SJSA1 (cell line): ENCODE measurements at regions not wholly inside any gene's neighbourhood (a gene's known extent, or its start where the extent isn't known, plus 50 kb on each side); places are given as distances from the start of the nearest gene placed in this dataset.

Source experiments
- DNase-seq, 2 experiments: peaks; one replicate each; pipeline ENCODE4 v3.0.0-alpha.2; 2015 to 2020; ENCODE audit warnings: low spot score in 2 of 2, low read depth in 1 of 2
- H3K27ac ChIP-seq: fragments of 250-450 bp; sonication (Bioruptor Pico); 2 replicates; pipeline ENCODE4 v1.5.1; 2020; ENCODE audit warnings: mild to moderate bottlenecking, moderate library complexity
- H3K27me3 ChIP-seq: fragments of 250-450 bp; sonication (Bioruptor Pico); replicated peaks from 2 replicates; pipeline ENCODE4 v1.5.1; 2020; ENCODE audit warnings: mild to moderate bottlenecking, moderate library complexity
- H3K36me3 ChIP-seq: fragments of 250-450 bp; sonication (Bioruptor Pico); 2 replicates; pipeline ENCODE4 v1.5.1; 2020; ENCODE audit warnings: mild to moderate bottlenecking
- H3K4me1 ChIP-seq: fragments of 250-450 bp; sonication (Bioruptor Pico); replicated peaks from 2 replicates; pipeline ENCODE4 v1.6.1; 2021; ENCODE audit warnings: mild to moderate bottlenecking
- H3K4me3 ChIP-seq: fragments of 250-450 bp; sonication (Bioruptor Pico); 2 replicates; pipeline ENCODE4 v1.5.1; 2020; ENCODE audit warnings: mild to moderate bottlenecking
- H3K9me3 ChIP-seq: fragments of 250-450 bp; sonication (Bioruptor Pico); replicated peaks from 2 replicates; pipeline ENCODE4 v1.5.1; 2020; ENCODE audit warnings: mild to moderate bottlenecking

DNA sequence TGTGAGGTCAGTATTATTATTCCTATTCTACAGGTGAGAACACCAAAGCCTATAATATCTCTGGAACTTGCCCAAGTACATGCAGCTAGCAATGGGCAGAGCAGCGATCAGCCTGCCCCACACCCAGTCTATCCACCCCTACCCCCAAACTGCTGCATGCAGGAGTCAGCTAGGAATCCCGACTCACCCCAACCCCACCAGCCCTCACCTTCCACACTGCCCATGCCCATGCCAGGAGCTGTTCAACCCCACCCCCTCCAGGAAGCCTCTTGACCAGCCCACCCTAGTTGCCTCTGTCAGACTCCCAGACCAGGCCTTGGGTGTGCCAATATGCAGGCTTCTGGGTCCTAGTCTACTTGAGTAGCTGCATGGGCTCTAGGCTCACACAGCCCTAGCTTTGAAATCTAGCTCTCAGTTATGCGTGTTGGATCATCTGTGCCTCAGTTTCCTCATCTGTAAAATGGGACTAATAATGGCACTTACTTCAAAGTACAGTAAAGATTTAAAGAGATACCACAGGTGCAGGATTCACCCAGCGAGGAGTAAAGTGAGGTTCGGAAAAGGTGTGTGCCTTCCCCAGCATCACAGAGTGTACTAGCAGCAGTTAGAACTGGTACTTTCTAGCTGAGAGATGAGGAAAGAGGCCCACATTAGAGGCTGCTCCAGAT, 173.2 kb downstream of the VEGFA start:
- Histone ChIP-seq H3K9me3 (no peaks in the 10 kb centered on the region), H3K36me3 (no peaks in the 10 kb centered on the region), H3K27me3 (no peaks in the 10 kb centered on the region), H3K27ac (no peak overlapping the region), H3K4me1 (peaks cover 46% of the 10 kb centered on the region), H3K4me3 (no peak overlapping the region)
- DNase-seq: peak in 1 of 2 experiments; percentile 34

DNA sequence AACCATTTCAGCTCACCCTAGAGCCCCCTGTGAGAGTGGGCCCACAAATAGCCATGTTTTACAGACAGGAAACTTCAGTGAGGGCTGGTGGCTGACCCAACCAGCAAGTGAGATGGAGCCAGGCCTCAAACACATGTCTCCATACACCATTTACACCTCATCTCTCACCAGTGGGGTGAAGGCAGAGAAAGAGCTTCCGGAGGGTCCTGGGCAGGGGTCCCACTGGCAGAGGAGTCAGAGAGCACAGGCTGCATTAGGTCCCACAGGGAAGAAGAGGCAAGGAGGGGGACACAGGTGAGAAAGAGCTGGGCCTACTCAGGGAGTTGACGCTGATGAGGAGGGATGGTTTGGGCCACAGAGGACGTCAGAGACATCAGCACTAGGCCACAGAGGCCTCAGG, 172.6 kb downstream of the VEGFA start:
- DNase-seq: peak in 1 of 2 experiments; percentile 24
- no peak overlapping the region for H3K27ac ChIP-seq
- H3K9me3 ChIP-seq: no peaks in the 10 kb centered on the region
- H3K4me1 ChIP-seq: peaks cover 44% of the 10 kb centered on the region
- H3K4me3 ChIP-seq: no peak overlapping the region
- H3K36me3 ChIP-seq: no peaks in the 10 kb centered on the region
- no peaks in the 10 kb centered on the region for H3K27me3 ChIP-seq

DNA sequence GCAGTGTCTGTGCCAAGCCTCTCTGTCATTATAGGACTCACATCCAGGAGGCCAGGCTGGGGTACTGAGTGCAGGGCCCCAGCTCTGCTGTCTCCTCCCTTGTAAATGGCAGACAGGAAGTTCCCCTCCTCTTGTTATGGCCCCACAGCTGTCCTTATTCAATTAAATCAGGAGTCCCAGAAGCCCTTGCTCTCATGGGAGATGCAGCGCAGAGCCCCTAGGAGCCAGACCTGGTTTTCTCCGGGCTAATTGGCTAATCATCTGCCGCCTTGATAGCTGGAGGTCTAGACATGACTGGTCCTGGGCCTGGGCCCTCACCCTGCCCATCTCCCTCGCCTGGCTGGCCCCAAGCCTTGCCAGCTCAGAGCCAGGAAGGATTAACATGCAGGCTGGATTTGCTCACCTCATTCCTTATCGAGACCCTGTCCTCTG, 172.0 kb downstream of the VEGFA start:
- no peak overlapping the region for H3K27ac ChIP-seq
- H3K27me3 ChIP-seq: no peaks in the 10 kb centered on the region
- no peaks in the 10 kb centered on the region for H3K9me3 ChIP-seq
- H3K36me3 ChIP-seq: no peaks in the 10 kb centered on the region
- DNase-seq: peak in 1 of 2 experiments; percentile 33
- H3K4me1 ChIP-seq: peaks cover 44% of the 10 kb centered on the region
- no peak overlapping the region for H3K4me3 ChIP-seq

DNA sequence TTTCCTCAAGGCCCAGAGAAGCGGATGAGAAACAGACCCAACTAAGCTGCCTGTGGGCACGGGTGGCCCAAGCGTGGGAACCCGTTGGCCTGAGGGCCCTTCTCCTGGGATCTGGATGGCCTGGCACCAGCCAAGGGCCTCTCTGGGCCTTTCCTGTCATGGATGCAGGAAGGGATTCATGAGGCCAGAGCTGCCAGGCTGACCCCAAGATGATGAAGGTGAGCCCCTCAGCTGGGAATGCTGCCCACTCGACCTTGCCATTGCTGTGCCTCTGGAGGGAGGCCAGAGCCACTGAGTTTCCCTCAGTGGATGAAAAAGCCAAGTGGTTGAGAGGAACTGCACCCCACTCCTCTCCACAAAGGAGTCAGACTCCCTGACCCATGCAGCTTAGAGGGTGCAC, 171.2 kb downstream of the VEGFA start:
- Histone ChIP-seq H3K9me3 (no peaks in the 10 kb centered on the region), H3K4me1 (peaks cover 44% of the 10 kb centered on the region), H3K4me3 (no peak overlapping the region), H3K36me3 (no peaks in the 10 kb centered on the region), H3K27ac (no peak overlapping the region), H3K27me3 (no peaks in the 10 kb centered on the region)
- peak in 1 of 2 experiments; percentile 32 for DNase-seq

DNA sequence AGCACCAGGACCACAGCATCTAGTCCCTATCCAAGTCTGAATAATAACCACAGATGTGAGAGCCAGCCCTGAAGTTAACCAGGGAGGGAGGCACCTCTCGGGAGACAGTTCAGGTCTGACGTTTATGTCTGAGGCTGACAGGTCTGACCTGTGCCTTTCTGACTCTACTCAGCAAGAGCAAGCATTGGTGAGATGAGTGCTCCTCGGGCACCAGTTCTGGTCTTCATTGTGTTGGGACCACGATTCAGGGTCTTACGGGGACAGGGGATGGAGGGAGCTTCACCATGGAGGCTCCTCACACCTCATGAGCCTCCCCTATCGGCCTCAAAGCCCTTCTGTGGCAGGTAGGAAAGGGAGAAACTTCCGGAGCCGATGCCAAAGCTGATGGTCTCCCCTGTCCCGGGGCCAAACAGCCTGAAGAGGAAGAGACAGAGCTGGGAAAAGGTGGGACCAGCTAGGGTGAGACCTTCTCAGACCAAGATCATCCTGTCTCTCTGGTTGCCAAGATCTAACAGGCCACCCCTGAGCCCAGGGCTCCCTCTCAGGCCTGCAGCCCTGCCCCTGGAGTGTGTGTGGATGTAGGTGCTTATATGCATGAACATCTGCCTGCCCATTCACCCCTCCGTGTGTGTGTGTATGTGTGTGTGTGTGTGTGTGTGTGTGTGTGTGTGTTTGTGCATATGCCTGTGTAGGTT, 170.5 kb downstream of the VEGFA start:
- Histone ChIP-seq H3K4me1 (peaks cover 39% of the 10 kb centered on the region), H3K9me3 (no peaks in the 10 kb centered on the region), H3K36me3 (no peaks in the 10 kb centered on the region), H3K27ac (no peak overlapping the region), H3K27me3 (no peaks in the 10 kb centered on the region), H3K4me3 (no peak overlapping the region)
- no peak for DNase-seq

DNA sequence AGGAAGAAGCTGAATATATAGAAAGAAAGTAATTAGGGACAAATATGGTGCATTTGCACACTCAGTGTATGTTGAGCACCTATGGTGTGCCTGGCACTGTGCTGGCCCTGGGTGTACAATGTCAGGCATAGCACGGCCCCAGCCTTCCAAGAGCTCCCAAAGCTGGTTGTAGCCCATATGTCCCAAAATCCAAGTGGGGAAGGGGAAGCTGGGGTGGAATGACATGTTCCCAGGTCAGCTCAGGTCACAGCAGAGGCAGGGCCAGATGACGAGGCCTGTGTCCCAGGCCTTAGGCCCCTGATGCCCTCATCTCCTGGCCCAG, 170.0 kb downstream of the VEGFA start:
- no peaks in the 10 kb centered on the region for H3K36me3 ChIP-seq
- H3K27ac ChIP-seq: no peak overlapping the region
- no peaks in the 10 kb centered on the region for H3K27me3 ChIP-seq
- H3K9me3 ChIP-seq: no peaks in the 10 kb centered on the region
- H3K4me1 ChIP-seq: peaks cover 34% of the 10 kb centered on the region
- no peak for DNase-seq
- H3K4me3 ChIP-seq: no peak overlapping the region

DNA sequence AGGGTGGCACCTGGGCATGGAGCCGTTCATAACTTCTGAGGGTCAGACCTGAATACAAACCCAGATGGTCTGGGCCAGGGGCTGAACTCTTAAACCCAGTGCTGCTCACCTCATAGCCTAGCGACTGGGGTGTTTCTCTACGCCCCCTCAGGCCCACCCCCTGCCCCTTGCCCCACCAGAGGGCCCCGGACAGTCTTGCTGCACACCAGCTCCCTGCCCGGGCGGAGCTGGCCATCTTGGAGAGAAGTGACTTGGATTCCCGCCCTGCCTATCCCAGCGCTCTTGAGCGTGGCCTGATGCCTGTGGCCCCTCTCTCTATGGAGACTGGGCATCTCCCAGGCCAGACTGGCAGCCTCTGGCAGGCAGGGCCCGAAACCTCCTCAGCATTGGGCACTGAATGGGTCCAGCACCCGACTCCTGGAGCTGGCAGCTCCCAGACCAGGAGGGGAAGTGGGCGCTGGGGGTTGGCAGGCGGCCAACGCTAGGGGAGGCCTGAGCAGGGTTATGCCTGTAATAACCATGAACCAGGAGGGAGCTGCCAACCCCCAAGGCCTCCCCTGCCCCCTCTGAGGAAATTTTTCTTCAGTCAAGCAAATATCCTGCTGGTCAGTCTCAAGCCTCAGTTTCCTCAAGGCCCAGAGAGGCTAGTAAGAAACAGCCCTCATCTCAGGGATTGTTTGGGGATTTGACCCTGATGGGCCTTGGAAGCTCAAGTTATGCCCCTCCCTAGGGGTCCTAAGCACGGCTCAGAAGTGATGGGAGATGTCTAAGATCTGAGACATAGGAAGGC, 169.5 kb downstream of the VEGFA start:
- Histone ChIP-seq H3K27me3 (no peaks in the 10 kb centered on the region), H3K27ac (no peak overlapping the region), H3K4me3 (no peak overlapping the region), H3K9me3 (no peaks in the 10 kb centered on the region), H3K36me3 (no peaks in the 10 kb centered on the region), H3K4me1 (peaks cover 34% of the 10 kb centered on the region)
- DNase-seq: peak in 1 of 2 experiments; percentile 48

DNA sequence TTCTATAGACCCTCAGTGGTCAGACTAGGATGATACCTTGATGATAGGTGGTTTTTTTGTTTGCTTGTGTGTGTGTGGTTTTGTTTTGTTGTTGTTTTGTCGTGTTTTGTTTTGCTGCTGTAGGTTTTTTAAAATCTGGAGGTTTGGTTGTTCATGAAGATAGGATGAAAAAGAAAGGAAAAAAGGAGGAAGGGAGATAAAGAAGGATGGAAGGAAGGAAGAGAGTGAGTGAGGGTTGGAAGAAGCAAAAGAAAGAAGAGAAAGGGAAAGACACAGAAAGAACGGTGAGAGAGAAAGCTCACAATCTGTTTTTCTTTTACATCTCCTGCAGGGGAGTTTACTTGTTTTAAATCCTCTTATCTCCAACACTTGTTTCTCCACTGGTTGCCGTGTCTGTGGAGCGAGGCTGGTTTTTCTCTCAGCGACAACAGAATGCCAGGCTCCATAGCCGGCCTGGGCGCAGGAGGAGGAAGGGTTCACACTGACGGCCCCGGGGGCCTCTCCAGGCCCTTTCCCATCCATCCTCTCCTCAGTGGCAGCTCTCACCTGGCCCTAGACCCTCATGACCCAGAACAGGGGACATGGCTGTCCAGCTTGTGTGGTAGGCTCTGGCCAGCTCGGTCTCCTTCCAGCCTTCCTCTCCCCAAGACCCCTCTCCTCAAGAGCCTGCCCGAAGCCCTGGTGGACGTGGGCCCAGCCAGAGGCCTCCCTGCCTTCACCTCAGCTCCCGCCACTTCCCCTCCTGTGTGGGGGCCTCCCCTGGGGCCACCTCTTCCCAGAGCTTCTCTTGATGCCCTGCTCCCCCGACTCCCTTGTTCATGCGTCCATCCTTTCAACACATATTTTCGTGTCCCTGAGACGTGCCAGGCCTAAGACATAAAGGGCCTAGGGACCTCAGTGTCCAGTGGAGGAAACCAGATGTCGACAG, 168.4 kb downstream of the VEGFA start:
- peaks cover 34% of the 10 kb centered on the region for H3K4me1 ChIP-seq

DNA sequence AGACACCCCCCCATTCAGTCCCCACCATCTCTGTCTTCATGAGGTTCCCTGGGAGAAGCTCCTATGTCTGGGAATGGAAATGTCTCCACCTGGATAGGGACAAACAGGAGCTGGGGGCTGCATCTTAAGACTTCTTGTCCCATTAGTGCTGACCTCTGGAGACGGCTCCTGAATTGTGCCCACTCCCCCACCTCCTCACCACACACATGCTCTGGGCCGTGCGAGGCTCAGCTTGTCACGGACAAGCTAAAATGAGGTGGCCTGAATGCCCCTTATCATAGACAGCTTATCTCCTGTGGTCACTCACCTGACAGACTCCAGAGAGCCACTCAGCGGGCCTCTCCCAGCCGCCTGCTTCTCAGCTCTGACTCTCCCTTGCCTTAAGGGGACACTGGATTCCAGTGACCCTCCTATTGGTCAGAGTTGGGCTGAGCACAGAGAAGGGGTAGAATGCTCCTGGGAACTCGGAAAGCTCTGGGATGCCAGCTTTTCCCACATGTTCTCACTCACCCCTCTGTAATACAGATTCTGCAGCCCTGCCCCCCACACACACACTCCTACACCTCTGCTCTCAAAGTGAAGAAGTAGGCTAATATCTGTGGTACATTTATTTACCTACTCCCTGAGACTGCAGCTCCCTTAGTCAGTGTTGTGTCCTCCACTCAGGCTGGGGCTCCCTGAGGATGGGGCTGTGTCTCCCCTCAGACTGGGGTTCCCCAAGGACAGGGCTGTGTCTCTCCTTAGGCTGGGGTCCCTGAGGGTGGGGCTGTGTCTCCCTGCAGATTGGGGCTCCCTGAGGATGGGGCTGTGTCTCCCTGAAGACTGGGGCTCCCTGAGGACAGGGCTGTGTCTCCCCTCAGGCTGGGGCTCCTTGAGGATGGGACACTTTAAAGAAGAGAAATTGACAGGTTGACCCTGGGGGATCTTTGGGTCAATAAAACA, 167.5 kb downstream of the VEGFA start:
- Histone ChIP-seq H3K36me3 (no peaks in the 10 kb centered on the region), H3K27ac (no peak overlapping the region), H3K4me1 (peaks cover 40% of the 10 kb centered on the region), H3K4me3 (no peak overlapping the region), H3K27me3 (no peaks in the 10 kb centered on the region), H3K9me3 (no peaks in the 10 kb centered on the region)
- DNase-seq: peak in 1 of 2 experiments; percentile 27

More for the DNA sequence above, 168.4 kb downstream of the VEGFA start:
- Histone ChIP-seq H3K4me3 (no peak overlapping the region), H3K36me3 (no peaks in the 10 kb centered on the region), H3K9me3 (no peaks in the 10 kb centered on the region), H3K27ac (no peak overlapping the region), H3K27me3 (no peaks in the 10 kb centered on the region)
- DNase-seq: peak in 1 of 2 experiments; percentile 32

DNA sequence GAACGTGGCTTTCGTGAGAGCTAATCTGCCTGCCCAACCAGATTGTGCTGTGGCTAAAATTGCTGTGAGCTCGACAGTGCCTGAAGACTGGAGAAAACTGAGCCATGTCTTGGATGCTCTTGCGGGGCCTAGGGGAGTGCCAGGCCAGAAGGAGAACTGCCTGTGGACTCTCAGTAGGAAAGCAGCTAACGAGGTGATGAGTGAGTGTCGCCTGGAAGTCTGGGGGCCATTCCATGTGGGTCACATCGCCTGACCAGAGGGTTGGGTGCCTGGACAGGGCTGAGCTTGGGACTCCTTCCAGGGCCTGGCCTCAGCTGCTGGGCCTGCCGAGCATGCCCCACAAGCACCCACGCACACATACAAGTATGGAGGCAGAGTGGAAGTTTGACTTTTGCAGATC, 166.5 kb downstream of the VEGFA start:
- Histone ChIP-seq H3K4me3 (no peak overlapping the region), H3K4me1 (peaks cover 50% of the 10 kb centered on the region), H3K27ac (no peak overlapping the region), H3K9me3 (no peaks in the 10 kb centered on the region), H3K27me3 (no peaks in the 10 kb centered on the region), H3K36me3 (no peaks in the 10 kb centered on the region)
- DNase-seq: no peak

DNA sequence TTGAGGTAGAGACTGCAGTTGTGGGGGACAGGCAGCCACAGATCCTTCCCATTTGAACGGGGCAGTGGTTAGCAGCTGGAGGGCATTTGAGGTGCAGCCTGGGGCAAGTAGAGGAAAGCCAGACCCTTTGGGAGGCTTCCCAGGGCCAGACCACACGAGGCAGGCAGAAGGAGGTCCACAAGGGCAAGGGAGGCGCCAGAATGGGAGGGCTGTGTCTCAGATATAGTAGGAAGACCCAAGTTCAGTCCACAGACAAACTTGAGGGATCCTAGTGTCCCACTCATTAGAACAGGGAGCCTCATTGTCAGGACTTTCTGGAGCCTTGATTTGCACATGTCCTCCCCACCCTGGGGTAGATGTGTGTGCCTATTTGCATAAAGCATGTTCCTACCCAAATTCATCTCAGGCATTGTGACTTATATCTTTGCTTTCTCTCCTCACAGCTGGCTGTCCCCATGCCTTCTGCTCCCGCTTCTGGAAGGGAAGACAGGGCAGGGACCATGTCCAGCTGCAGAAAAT, 166.0 kb downstream of the VEGFA start:
- DNase-seq: no peak
- Histone ChIP-seq H3K36me3 (no peaks in the 10 kb centered on the region), H3K27ac (no peak overlapping the region), H3K9me3 (no peaks in the 10 kb centered on the region), H3K4me1 (peaks cover 52% of the 10 kb centered on the region), H3K27me3 (no peaks in the 10 kb centered on the region), H3K4me3 (no peak overlapping the region)

DNA sequence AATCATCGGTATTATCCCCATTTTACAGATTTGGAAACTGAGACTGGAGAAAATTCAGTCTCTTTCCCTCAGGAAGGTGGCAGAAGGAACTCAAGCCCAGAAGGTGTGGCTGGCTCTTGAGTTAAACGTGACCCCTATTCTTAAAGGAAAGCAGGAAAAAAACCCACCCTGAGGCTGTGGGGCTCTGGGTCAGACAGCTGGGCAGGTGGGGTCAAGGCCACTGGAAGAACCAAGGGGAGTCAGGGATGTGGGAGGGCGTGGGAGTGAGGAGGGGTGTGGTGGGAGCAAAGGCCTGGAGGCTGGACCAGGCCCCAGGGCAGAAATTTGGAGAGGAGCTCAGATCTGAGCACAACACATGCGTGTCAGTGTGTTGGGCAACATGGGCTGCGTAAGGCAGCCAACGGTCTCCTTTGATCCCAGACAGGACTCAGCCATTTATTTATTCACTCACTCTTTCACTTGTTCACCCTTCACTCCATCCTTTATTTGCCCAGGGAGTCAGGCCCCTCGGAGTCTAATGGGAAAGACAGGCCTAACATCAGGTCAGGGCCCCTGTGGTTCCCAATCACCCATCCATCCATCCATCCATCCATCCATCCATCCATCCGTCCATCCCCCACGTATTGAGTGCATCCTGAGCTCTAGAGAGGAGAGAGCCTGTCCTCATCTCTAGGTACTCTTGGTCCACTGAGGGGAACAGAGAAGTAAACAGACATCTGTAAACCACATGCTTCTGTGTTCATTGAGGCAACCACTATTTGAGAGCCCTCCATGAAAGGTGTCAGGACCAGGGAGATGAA, 165.0 kb downstream of the VEGFA start:
- no peaks in the 10 kb centered on the region for H3K36me3 ChIP-seq
- DNase-seq: no peak
- peaks cover 52% of the 10 kb centered on the region for H3K4me1 ChIP-seq
- H3K27me3 ChIP-seq: no peaks in the 10 kb centered on the region
- no peaks in the 10 kb centered on the region for H3K9me3 ChIP-seq
- H3K27ac ChIP-seq: peak overlapping the region; percentile 67
- no peak overlapping the region for H3K4me3 ChIP-seq
